Activated CD4-positive, alpha-beta T cell treated with anti-CD3 and anti-CD28 coated beads for 36 hours (primary cell): ENCODE measurements at regions not wholly inside any gene's neighbourhood (a gene's known extent, or its start where the extent isn't known, plus 50 kb on each side); places are given as distances from the start of the nearest gene placed in this dataset.

Experiments
- ATAC-seq: fragments of 200-7000 bp; cut with Tn5 transposase; one replicate; pipeline ENCODE4 v1.10.0; 2021; ENCODE audit warnings: mild to moderate bottlenecking, moderate library complexity
- CTCF ChIA-PET: fragments of 350-600 bp; sonication (Branson Sonifier 250); formaldehyde crosslinking; loops from one replicate; lab custom pipeline; 2021; ENCODE audit warnings: antibody characterized with exemption; lab: Charles Lee
- POLR2A ChIA-PET: fragments of 350-600 bp; sonication (Branson Sonifier 250); formaldehyde crosslinking; loops from one replicate; lab custom pipeline; 2021; ENCODE audit warnings: antibody characterized with exemption, inconsistent platforms; lab: Charles Lee
- DNase-seq: peaks from one replicate; pipeline ENCODE4 v3.0.0-alpha.2; 2020
- H3K27ac Mint-ChIP-seq: one replicate; pipeline ENCODE4 v1.8.0; 2021; ENCODE audit warnings: mixed read lengths
- H3K27me3 Mint-ChIP-seq: one replicate; pipeline ENCODE4 v1.8.0; 2021; ENCODE audit warnings: mixed read lengths
- H3K36me3 Mint-ChIP-seq: one replicate; pipeline ENCODE4 v1.8.0; 2021; ENCODE audit warnings: low read depth, mixed read lengths
- H3K4me1 Mint-ChIP-seq: one replicate; pipeline ENCODE4 v1.8.0; 2021; ENCODE audit warnings: mixed read lengths
- H3K4me3 Mint-ChIP-seq: one replicate; pipeline ENCODE4 v1.8.0; 2021; ENCODE audit warnings: mild to moderate bottlenecking, moderate library complexity, mixed read lengths
- H3K9me3 Mint-ChIP-seq: one replicate; pipeline ENCODE4 v1.8.0; 2021; ENCODE audit warnings: low read depth, mixed read lengths
- intact Hi-C, 2 experiments: fragments of 100-400 bp; cut with DNase I in 1 of 2; cut with micrococcal nuclease in 1 of 2; formaldehyde crosslinking; loops; one replicate each; pipeline versions ENCODE4 v1.14.2 to v1.15.1; 2022 to 2024; cut with DNase I, micrococcal nuclease

DNA sequence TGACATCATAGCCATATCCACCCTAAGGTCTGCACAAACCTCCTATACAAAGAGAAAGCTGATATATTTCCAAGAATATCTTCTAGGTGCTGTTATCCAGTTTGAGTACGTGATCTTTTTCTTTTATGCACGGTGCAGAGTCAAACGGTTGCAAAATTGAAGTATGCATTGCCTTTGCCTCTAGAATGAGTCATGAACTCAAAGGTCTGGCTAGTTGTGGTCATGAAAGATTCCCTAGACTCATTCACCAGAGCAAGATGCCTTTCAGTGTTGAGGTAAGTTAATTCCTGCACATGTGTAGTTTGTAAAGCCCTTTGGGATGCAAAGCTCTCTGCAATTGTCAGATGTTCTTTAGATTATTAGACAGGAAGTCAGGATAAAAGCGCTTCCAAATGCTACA lies 704.4 kb downstream of the PCDH19 start:
- DNase-seq: no peak
- H3K4me3 Mint-ChIP-seq: no peak overlapping the region
- CTCF ChIA-PET: no interaction called here
- intact Hi-C loops: no loop called here
- H3K36me3 Mint-ChIP-seq: no peaks in the 10 kb centered on the region
- no peaks in the 10 kb centered on the region for H3K27me3 Mint-ChIP-seq
- H3K4me1 Mint-ChIP-seq: no peaks in the 10 kb centered on the region
- POLR2A ChIA-PET: no interaction called here
- H3K27ac Mint-ChIP-seq: no peak overlapping the region
- H3K9me3 Mint-ChIP-seq: no peaks in the 10 kb centered on the region
- no peak for ATAC-seq

DNA sequence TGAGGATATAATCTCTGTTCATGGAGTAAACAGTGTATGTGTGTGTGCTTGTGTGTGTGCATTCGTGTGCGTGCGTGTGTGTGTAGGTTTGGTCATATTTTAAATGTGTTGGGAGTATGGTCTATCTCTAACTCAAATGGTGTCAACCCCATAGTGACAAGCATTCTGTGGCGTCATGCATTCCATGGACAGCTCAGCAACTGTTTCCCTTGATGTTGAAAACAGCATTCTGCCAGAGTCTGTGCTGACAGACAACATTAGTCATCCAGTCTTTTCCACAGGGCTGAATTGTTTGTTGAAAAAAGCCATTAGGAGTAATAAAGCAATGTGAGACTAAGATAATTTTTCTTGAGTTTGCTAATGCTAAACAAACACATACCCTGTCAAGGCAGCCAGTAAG lies 706.6 kb downstream of the PCDH19 start:
- H3K36me3 Mint-ChIP-seq: no peaks in the 10 kb centered on the region
- no peak overlapping the region for H3K4me3 Mint-ChIP-seq
- H3K27me3 Mint-ChIP-seq: no peaks in the 10 kb centered on the region
- H3K27ac Mint-ChIP-seq: no peak overlapping the region
- no peaks in the 10 kb centered on the region for H3K9me3 Mint-ChIP-seq
- DNase-seq (no peak), ATAC-seq (no peak)
- no peaks in the 10 kb centered on the region for H3K4me1 Mint-ChIP-seq
- intact Hi-C loops: no loop called here
- POLR2A ChIA-PET: no interaction called here
- CTCF ChIA-PET: no interaction called here

DNA sequence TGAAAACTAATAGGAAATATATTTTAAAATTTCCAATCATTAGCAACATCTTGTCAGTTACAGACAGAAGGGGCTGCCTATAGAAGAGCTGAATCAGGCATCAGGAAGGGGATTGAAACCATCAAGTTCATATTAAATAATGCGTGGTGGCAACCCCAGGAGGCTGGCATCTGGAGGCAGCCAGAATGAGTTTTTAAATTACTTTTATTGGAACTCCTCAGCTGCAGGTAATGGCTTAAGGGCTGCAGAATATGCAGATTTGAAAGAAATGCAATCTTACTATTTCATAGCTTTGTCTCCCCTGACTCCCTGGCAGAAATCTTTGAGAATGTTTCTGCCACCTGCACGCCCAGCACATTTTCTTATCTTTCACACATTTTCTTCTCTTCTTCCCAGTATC lies 711.6 kb downstream of the PCDH19 start:
- ChIA-PET CTCF (no interaction called here), POLR2A (no interaction called here)
- Mint-ChIP-seq H3K27ac (no peak overlapping the region), H3K4me3 (no peak overlapping the region), H3K9me3 (no peaks in the 10 kb centered on the region), H3K27me3 (no peaks in the 10 kb centered on the region), H3K36me3 (no peaks in the 10 kb centered on the region), H3K4me1 (no peaks in the 10 kb centered on the region)
- no peak for DNase-seq
- intact Hi-C loops: no loop called here
- no peak for ATAC-seq

DNA sequence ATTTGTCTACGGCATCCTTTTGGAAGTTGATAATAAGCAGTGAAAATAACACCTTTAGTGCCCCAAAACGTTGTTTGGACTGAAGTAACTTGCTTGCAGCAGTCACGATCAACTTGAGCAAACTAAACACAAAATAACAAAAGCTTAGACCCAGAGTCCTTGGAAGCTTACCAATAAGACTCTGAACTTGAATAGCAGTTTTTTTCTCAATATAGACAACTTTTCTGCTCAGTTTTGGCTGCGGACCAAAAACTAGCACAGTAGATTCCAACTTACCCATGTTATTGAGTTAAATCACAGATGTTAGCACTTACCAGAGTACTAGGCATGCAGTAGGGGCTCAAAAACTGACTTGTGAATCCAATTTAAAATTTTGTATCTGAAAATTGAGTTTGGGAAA lies 746.9 kb downstream of the PCDH19 start:
- no peak overlapping the region for H3K4me3 Mint-ChIP-seq
- ATAC-seq (no peak), DNase-seq (no peak)
- H3K27me3 Mint-ChIP-seq: no peaks in the 10 kb centered on the region
- POLR2A ChIA-PET: no interaction called here
- CTCF ChIA-PET: no interaction called here
- H3K27ac Mint-ChIP-seq: no peak overlapping the region
- intact Hi-C loops: no loop called here
- H3K4me1 Mint-ChIP-seq: no peaks in the 10 kb centered on the region
- no peaks in the 10 kb centered on the region for H3K9me3 Mint-ChIP-seq
- no peaks in the 10 kb centered on the region for H3K36me3 Mint-ChIP-seq

DNA sequence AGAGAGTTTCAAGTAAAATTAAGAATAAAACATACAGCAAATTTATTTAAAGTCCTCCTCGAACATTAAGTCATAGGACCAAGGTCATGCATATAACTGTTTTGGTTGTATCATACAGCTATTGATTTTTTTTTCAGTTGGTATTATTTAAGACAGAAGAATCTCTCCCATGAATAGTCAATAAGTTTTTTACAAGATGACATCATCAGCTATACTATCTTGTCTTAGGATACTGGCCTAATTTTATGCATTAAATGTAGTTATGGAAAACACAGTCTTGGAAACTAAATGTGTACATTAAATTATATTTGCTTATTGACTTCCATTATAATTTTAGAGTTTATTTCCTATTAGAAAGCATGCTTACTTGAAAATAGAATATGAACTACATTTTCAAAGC lies 755.9 kb downstream of the PCDH19 start:
- POLR2A ChIA-PET: no interaction called here
- no peaks in the 10 kb centered on the region for H3K27me3 Mint-ChIP-seq
- no peaks in the 10 kb centered on the region for H3K4me1 Mint-ChIP-seq
- H3K4me3 Mint-ChIP-seq: no peak overlapping the region
- intact Hi-C loops: no loop called here
- H3K27ac Mint-ChIP-seq: no peak overlapping the region
- no peaks in the 10 kb centered on the region for H3K36me3 Mint-ChIP-seq
- no peaks in the 10 kb centered on the region for H3K9me3 Mint-ChIP-seq
- CTCF ChIA-PET: interaction anchor here (0.6 kb wide), 1 partner anchor 305 kb away, joined by 4 read pairs; no protein-coding TSS in a partner anchor
- DNase-seq: no peak
- no peak for ATAC-seq

DNA sequence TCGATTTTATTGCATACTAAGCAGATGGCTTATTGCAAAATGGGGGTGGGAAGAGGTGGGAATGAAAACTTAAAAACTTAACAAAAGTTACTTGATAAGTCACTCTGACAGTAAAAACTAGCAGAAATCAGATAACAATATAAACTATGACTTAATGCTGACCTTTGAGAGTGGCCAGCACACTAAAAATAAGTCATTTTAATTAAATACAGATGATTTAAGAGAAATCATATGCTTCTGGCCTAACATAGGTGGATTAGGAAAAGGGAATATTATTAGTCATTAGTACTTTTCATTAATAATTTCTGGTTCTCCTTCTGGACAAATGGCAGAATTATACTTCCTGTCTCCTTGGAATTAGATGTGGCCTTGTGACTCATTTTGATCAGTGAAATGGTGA lies 756.7 kb downstream of the PCDH19 start:
- intact Hi-C loops: no loop called here
- CTCF ChIA-PET: no interaction called here
- DNase-seq (no peak), ATAC-seq (no peak)
- Mint-ChIP-seq H3K27ac (no peak overlapping the region), H3K4me3 (no peak overlapping the region), H3K27me3 (no peaks in the 10 kb centered on the region), H3K9me3 (no peaks in the 10 kb centered on the region), H3K36me3 (no peaks in the 10 kb centered on the region), H3K4me1 (no peaks in the 10 kb centered on the region)
- POLR2A ChIA-PET: no interaction called here

DNA sequence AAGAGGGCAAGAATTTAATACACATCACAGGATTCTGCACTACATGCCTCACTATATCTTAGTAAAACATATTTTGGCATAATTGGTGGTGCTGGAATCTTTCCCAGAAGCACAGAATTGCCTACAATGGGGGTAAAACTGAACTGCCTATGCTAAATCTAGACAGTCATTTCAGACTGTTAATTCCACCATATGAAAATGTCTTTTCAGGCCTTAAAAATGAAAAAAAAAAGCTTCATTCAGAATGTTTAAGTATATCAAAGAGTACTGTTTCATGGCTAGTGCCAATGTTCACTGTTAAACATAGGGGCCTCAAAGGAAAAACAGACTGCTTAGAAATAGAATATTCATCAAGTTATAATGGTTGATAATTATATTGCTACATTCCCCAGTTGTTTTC lies 797.0 kb downstream of the PCDH19 start:
- intact Hi-C loops: no loop called here
- ChIA-PET POLR2A (no interaction called here), CTCF (no interaction called here)
- Mint-ChIP-seq H3K4me3 (no peak overlapping the region), H3K27ac (no peak overlapping the region), H3K27me3 (no peaks in the 10 kb centered on the region), H3K4me1 (no peaks in the 10 kb centered on the region), H3K36me3 (no peaks in the 10 kb centered on the region), H3K9me3 (no peaks in the 10 kb centered on the region)
- ATAC-seq (no peak), DNase-seq (no peak)

DNA sequence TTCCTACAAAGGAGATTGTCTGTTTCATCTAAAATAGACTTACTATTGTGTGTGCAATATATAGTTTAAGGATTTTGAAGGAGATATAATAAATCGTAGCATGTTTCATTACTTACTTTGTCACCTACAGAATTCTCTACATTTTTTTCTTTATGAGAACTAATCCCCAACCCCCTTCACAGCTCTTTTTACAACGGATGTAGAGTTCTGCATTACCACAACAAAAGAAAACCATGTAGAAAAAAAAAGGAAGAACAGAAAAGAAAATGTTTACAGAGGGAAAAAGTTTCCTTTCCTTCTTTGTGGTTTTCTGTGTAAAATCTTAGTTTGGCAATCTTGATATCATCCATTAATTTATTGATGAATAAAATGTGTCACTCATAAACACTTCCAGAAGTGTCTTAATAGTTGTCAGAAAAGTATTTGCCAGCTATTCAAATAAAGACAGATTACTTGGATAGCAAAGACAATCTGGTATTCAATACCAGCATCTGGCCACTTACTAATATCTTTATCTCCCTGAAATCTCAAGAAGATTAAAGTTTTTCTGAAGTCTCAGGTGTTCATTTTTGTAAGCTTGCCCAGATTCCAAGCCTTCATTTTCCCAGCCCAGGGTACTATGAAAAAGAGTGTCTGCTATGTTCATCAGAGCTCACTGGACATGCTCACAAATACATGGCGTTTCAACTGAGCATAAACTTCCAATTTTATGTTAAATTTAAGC lies 806.8 kb downstream of the PCDH19 start:
- no peak overlapping the region for H3K4me3 Mint-ChIP-seq
- no peaks in the 10 kb centered on the region for H3K36me3 Mint-ChIP-seq
- H3K27ac Mint-ChIP-seq: no peak overlapping the region
- ATAC-seq: no peak
- no peaks in the 10 kb centered on the region for H3K27me3 Mint-ChIP-seq
- DNase-seq: no peak
- no peaks in the 10 kb centered on the region for H3K4me1 Mint-ChIP-seq
- POLR2A ChIA-PET: no interaction called here
- H3K9me3 Mint-ChIP-seq: no peaks in the 10 kb centered on the region
- CTCF ChIA-PET: no interaction called here
- intact Hi-C loops: no loop called here

DNA sequence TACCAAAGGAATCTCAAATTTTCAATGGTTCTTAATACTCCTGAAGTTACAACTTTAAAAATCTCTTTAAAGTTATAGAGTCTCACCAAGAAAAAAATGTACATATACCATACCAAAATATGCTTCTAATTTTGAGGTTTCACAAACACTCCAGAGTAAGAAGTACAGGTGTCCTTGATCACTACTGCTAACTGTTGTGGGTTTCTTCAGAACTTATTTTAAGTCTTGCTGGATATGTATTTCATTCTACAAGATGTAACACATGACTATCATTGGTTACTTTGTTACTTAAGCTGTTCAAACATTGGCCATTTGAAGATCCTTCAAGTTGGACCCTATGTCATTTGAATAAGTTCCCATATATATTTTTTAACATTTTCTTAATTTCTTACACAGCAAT lies 808.0 kb downstream of the PCDH19 start:
- POLR2A ChIA-PET: no interaction called here
- CTCF ChIA-PET: no interaction called here
- no peak for DNase-seq
- intact Hi-C loops: no loop called here
- no peak for ATAC-seq
- Mint-ChIP-seq H3K9me3 (no peaks in the 10 kb centered on the region), H3K27me3 (no peaks in the 10 kb centered on the region), H3K4me3 (no peak overlapping the region), H3K27ac (no peak overlapping the region), H3K4me1 (no peaks in the 10 kb centered on the region), H3K36me3 (no peaks in the 10 kb centered on the region)

DNA sequence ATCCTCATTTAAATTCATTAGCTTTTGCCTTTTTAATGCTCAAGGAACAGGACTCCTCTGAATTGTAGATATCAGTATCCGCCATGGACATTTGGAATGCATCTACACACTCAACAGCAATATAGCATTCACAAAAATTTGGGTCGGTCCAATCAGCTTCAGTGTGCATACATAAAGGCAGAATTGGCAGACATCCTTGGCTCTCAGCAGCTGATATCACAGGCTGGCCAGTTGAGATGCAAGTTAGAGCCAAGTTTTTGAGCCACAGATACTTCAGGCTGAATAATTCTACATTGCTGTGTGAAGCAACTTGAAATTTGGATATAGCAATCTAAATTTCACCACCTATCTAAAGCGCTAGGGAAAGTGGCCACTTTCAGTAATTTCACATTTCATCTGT lies 821.1 kb downstream of the PCDH19 start:
- Mint-ChIP-seq H3K27ac (no peak overlapping the region), H3K9me3 (no peaks in the 10 kb centered on the region), H3K36me3 (no peaks in the 10 kb centered on the region)

DNA sequence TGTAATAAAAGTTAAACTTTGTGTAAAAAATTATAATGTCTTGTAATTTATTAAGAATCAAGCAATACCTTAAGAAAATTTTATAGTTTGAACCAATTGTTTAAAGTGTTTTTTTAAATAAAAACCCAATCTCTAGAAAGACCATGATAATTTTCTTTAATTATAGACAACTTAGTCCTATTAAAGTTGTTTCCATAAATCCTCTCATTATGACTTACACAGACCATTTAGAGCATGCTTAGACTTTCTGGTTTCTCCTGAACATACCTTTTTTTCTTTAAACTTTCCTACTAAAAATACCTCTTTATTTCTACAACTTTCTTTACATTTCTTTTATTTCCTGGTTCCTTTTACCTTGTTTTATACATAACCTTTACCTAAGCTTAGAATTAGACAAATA lies 837.4 kb downstream of the PCDH19 start:
- H3K27me3 Mint-ChIP-seq: no peaks in the 10 kb centered on the region
- intact Hi-C loops: no loop called here
- no peak for DNase-seq
- ATAC-seq: no peak
- POLR2A ChIA-PET: no interaction called here
- H3K9me3 Mint-ChIP-seq: peaks cover 2% of the 10 kb centered on the region
- no peaks in the 10 kb centered on the region for H3K4me1 Mint-ChIP-seq
- H3K4me3 Mint-ChIP-seq: no peak overlapping the region
- H3K27ac Mint-ChIP-seq: no peak overlapping the region
- no peaks in the 10 kb centered on the region for H3K36me3 Mint-ChIP-seq
- CTCF ChIA-PET: no interaction called here

More for the DNA sequence above, 821.1 kb downstream of the PCDH19 start:
- no peak overlapping the region for H3K4me3 Mint-ChIP-seq
- no peaks in the 10 kb centered on the region for H3K4me1 Mint-ChIP-seq
- CTCF ChIA-PET: no interaction called here
- POLR2A ChIA-PET: no interaction called here
- intact Hi-C loops: no loop called here
- no peaks in the 10 kb centered on the region for H3K27me3 Mint-ChIP-seq
- ATAC-seq (no peak), DNase-seq (no peak)

DNA sequence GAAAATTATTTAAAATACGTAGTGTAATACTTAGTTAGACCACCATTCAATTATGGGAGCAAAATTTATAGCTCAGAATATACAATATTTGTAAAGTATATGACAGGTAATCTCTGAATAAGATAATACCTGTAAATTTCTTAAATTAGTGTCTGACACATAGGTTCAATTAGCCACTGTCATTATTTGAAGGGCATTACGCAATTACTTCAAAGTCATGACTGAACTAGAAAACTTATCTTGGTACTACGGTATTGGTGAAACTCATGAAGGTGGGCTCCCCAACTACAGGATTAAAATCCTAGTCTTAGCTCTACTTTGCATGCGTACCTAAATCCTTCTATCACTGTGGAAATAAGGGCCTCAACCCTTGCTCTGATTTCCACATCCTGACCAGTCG lies 860.7 kb downstream of the PCDH19 start:
- POLR2A ChIA-PET: no interaction called here
- no peaks in the 10 kb centered on the region for H3K36me3 Mint-ChIP-seq
- intact Hi-C loops: no loop called here

DNA sequence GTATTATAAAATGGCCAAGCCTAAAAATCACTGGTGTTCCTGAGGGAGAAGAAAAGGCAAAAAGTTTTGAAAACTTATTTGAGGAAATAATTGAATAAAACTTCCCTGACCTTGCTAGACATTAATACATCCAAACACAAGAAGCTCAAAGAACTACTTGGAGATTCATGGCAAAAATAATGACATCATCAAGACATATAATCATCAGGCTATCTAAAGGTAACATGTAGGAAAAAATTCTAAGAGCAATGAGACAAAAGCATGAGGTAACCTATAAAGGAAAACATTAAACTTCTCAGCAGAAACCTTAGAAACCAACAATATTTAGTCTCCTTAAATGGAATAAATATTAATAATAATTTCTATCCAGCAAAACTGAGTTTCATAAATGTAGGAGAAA lies 887.6 kb downstream of the PCDH19 start:
- H3K9me3 Mint-ChIP-seq: peaks cover 3% of the 10 kb centered on the region
- ATAC-seq (no peak), DNase-seq (no peak)
- H3K4me3 Mint-ChIP-seq: no peak overlapping the region
- no peaks in the 10 kb centered on the region for H3K4me1 Mint-ChIP-seq
- ChIA-PET CTCF (no interaction called here), POLR2A (no interaction called here)
- no peak overlapping the region for H3K27ac Mint-ChIP-seq
- intact Hi-C loops: no loop called here
- no peaks in the 10 kb centered on the region for H3K27me3 Mint-ChIP-seq
- no peaks in the 10 kb centered on the region for H3K36me3 Mint-ChIP-seq

More for the DNA sequence above, 860.7 kb downstream of the PCDH19 start:
- Mint-ChIP-seq H3K4me3 (no peak overlapping the region), H3K27me3 (no peaks in the 10 kb centered on the region), H3K4me1 (no peaks in the 10 kb centered on the region), H3K27ac (no peak overlapping the region), H3K9me3 (peaks cover 3% of the 10 kb centered on the region)
- DNase-seq (no peak), ATAC-seq (no peak)
- CTCF ChIA-PET: no interaction called here
